Aorta (tissue), 5 donors: ENCODE measurements at regions not wholly inside any gene's neighbourhood (a gene's known extent, or its start where the extent isn't known, plus 50 kb on each side); places are given as distances from the start of the nearest gene placed in this dataset.

Experiments used
- ATAC-seq: fragments of 200-7000 bp; cut with Tn5 transposase; one replicate; pipeline ENCODE4 v1.9.1; 2022; ENCODE audit warnings: moderate library complexity; ENCODE audit not compliant: low FRiP score
- DNase-seq, 2 donors: peaks; one replicate each; pipeline ENCODE4 v3.0.0-alpha.2; 2020
- H3K27ac ChIP-seq, 2 donors: one replicate each; pipeline ENCODE4 v1.5.1; 2013; ENCODE audit warnings: low read length in 2 of 2, mild to moderate bottlenecking in 2 of 2, moderate library complexity in 2 of 2, control low read depth in 1 of 2, inconsistent platforms in 1 of 2, low read depth in 1 of 2
- H3K27me3 ChIP-seq, 2 donors: one replicate each; pipeline ENCODE4 v1.6.1; 2013; ENCODE audit warnings: control low read depth in 1 of 2, low read length in 1 of 2, mild to moderate bottlenecking in 1 of 2, moderate library complexity in 1 of 2; ENCODE audit not compliant: insufficient read depth in 2 of 2, control insufficient read depth in 1 of 2
- H3K36me3 ChIP-seq, 2 donors: one replicate each; pipeline ENCODE4 v1.6.1; 2013; ENCODE audit warnings: control low read depth in 1 of 2, low read length in 1 of 2, mild to moderate bottlenecking in 1 of 2; ENCODE audit not compliant: insufficient read depth in 2 of 2, control insufficient read depth in 1 of 2
- H3K4me1 ChIP-seq, 2 donors: one replicate each; pipeline ENCODE4 v1.6.1; 2013; ENCODE audit warnings: low read length in 2 of 2, control low read depth in 1 of 2, mild to moderate bottlenecking in 1 of 2, moderate library complexity in 1 of 2; ENCODE audit not compliant: insufficient read depth in 2 of 2, control insufficient read depth in 1 of 2
- H3K4me3 ChIP-seq, 2 donors: one replicate each; pipeline ENCODE4 v1.5.1; 2013; ENCODE audit warnings: low read length in 2 of 2, control low read depth in 1 of 2, mild to moderate bottlenecking in 1 of 2
- H3K9me3 ChIP-seq: one replicate; pipeline ENCODE4 v1.6.1; 2013; ENCODE audit warnings: mild to moderate bottlenecking, low read length; ENCODE audit not compliant: control insufficient read depth
- WGBS, 2 donors: extraction: QIAGEN DNeasy Blood & Tissue Kit; methylation state at CpG; one replicate each; pipeline ENCODE4 v1.1.7; 2013; 5-methylcytosine and 5-hydroxymethylcytosine counted together
- intact Hi-C, 2 donors: fragments of 100-400 bp; cut with DNase I; formaldehyde crosslinking; loops; one replicate each; pipeline versions ENCODE4 v1.14.2 to v1.15.0; 2022
- donor health status: healthy with polysubstance abuse.
- donor health status: Bipolar disorder and iron deficiency.
- donor health status: DM: no; HTN: no; CAD: no.
- donor health status: DM: no; HTN: no; CAD: no.
- donor health status: DM: yes; HTN: yes; CAD: no.

DNA sequence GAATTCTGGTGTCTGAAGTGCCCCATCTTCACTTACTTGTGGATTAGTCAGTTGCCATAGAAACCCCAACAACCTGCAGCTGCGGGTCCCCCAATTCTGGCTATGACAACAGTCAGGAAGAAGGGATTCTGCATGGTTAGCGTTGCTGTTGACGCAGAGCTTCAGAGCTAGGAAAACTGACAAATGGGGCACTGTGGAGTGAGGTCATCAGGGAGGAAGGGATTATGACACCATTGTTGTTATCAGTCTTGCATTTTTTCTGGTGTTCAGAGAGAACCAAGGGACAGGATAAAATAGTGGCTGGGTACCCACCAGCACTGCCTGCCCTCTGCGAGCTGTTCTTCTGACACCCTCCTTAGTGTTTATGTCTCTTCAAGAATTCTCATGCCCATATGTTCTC lies 367.7 kb upstream of the ARRDC4 start:
- no peak for ATAC-seq

DNA sequence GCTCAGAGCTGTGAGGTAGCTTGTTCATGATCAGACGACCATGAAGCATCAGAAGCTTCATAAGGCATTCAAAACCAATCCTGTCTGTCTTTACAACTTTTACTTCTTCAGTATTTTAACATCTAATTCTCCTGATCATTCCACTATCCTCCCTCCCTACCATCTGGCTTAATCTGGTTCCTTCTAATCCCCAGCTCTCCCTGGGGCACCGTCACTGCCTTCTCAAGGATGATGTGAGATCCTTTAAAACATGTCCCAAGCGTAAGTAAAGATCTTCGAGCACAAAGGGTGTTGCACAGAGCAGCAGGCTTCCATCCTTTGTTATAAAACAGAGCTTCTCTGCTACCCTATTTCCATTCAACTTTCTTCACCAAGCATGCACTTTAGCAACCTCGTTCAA lies 362.7 kb upstream of the ARRDC4 start:
- ATAC-seq: no peak

More for the DNA sequence above, 367.7 kb upstream of the ARRDC4 start:
- H3K27ac ChIP-seq: no peak overlapping the region
- DNase-seq: no peak
- no peaks in the 10 kb centered on the region for H3K27me3 ChIP-seq
- no peaks in the 10 kb centered on the region for H3K36me3 ChIP-seq
- no peaks in the 10 kb centered on the region for H3K9me3 ChIP-seq
- WGBS, 2 donors: 71 to 74% methylated on average over 4 of the region's 4 CpGs
- H3K4me1 ChIP-seq: no peaks in the 10 kb centered on the region
- intact Hi-C loops: no loop called here
- H3K4me3 ChIP-seq: no peak overlapping the region

DNA sequence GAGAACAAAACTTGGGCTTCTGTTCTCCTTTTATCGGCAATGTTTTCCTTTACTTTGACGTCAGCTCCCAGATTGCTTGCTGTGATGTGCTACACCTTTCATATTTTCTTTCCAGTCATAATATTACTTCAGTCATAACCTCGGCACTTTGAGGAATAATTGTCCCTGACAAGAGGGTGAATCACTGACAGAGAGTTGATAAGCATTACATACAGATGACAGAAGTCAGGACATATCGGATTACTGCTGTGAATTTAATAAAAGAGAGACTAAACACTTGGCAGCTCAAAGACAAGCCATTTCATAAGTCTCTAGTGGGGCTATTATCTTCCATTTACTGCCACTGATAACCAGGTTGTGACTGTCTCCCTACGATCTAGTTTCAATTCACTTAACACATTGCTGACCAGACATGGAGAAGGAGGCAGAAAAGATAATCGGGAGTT lies 362.1 kb upstream of the ARRDC4 start:
- Histone ChIP-seq H3K36me3 (no peaks in the 10 kb centered on the region), H3K4me1 (no peaks in the 10 kb centered on the region)

More for the DNA sequence above, 362.7 kb upstream of the ARRDC4 start:
- Histone ChIP-seq H3K36me3 (no peaks in the 10 kb centered on the region), H3K9me3 (peaks cover 1% of the 10 kb centered on the region), H3K4me1 (no peaks in the 10 kb centered on the region), H3K27me3 (no peaks in the 10 kb centered on the region), H3K4me3 (no peak overlapping the region), H3K27ac (no peak overlapping the region)
- WGBS, 2 donors: 77 to 80% methylated on average over 5 of the region's 5 CpGs
- DNase-seq: no peak
- intact Hi-C loops: no loop called here

DNA sequence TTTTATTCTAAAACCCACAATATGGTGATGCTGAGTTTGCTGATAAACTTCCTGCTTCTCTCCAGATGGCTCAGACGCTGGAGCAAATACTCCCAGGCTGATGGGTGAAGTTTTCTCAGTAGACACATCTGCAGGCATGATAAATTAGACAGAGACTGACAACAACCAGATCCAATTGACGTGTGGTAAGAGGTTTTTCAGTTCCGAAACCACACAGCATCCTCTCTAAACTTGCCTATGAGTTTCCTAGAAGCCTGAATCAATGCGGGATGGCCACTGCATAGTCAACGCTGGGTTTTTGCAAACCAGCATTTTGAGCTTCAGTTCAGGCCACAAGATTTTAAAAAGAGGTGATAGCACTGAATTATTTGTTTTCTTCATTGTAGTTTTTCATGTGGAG lies 360.3 kb upstream of the ARRDC4 start:
- no peak for DNase-seq
- Histone ChIP-seq H3K27ac (no peak overlapping the region), H3K27me3 (no peaks in the 10 kb centered on the region), H3K9me3 (peaks cover 1% of the 10 kb centered on the region), H3K36me3 (no peaks in the 10 kb centered on the region), H3K4me3 (no peak overlapping the region), H3K4me1 (no peaks in the 10 kb centered on the region)
- WGBS, 2 donors: 67 to 76% methylated on average over 5 of the region's 5 CpGs
- no peak for ATAC-seq
- intact Hi-C loops: no loop called here

More for the DNA sequence above, 362.1 kb upstream of the ARRDC4 start:
- WGBS, 2 donors: 69 to 73% methylated on average over 6 of the region's 6 CpGs
- Histone ChIP-seq H3K4me3 (no peak overlapping the region), H3K9me3 (peaks cover 1% of the 10 kb centered on the region), H3K27me3 (no peaks in the 10 kb centered on the region), H3K27ac (no peak overlapping the region)
- intact Hi-C loops: no loop called here
- no peak for DNase-seq
- no peak for ATAC-seq

DNA sequence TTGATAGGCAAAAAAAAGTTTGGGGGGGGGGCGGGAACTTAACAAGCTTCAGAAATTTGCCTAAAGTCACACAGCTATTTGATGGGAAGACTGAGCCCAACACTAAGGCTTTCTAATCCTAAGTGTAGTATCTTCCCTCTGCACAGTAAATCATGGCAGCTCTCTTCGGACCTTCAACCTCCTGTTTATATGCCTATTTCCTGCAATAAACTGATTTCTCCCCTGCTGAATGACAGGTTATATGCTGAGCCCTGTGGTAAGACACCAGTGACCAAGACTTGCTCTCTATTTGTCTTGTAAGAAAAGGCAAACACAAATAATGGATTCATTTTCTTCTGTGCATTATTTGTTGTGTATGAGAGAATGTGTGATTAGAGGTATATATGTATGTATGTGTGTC lies 355.8 kb upstream of the ARRDC4 start:
- no peak for DNase-seq
- Histone ChIP-seq H3K4me3 (no peak overlapping the region), H3K4me1 (no peaks in the 10 kb centered on the region), H3K36me3 (no peaks in the 10 kb centered on the region), H3K27ac (no peak overlapping the region), H3K27me3 (no peaks in the 10 kb centered on the region), H3K9me3 (peaks cover 2% of the 10 kb centered on the region)
- intact Hi-C loops: no loop called here
- no peak for ATAC-seq
- 19 to 32% methylated on average over 2 of the region's 2 CpGs for WGBS, 2 donors

DNA sequence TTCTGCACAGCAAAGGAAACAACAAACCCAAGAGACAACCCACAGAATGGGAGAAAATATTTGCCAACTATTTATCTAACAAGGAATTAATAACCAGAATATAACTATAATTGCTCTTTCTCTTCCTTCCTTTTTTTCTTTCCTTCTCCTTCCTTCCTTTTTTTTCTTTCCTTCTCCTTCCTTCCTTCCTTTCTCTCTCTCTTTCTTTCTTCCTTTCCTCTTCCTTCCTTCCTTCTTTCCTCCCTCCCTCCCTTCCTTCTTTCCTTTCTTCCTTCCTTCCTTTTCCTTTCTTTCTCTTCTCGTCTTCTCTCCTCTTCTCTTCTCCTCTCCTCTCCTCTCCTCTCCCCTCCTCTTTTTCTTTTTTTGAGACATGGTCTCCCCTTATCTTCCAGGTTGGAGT lies 345.4 kb upstream of the ARRDC4 start:
- Histone ChIP-seq H3K36me3 (no peaks in the 10 kb centered on the region), H3K9me3 (peaks cover 2% of the 10 kb centered on the region), H3K4me3 (no peak overlapping the region), H3K27me3 (no peaks in the 10 kb centered on the region), H3K4me1 (no peaks in the 10 kb centered on the region), H3K27ac (no peak overlapping the region)
- DNase-seq (no peak), ATAC-seq (no peak)
- 82 to 90% methylated on average over 1 of the region's 1 CpG for WGBS, 2 donors
- intact Hi-C loops: no loop called here

DNA sequence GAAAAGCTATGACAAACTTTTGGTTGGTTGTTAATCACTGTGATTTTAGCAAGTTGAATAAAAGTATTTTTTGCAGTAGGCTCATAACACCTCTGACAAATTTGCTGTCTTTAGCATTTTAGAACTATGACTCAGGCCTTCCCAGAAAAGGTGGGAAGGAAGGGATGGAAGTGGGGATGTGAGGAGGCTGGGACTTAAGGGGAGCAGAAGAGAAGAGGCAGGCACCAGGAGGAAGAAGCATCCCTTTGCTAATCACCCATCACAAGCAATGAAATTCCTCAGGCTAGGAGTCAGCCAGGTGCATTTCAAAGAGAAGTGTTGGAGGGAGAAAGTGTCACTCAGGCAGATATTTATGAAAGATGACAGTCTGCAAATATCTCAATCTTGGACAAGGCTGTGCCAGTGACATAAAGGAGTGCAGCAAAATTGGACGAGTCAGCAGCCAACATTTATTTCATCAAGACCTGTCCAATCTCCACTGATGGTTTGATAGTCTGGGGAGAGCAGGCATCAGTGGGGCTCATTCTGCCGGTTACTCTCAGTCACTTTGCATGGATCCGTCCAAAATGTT lies 337.3 kb upstream of the ARRDC4 start:
- no peaks in the 10 kb centered on the region for H3K36me3 ChIP-seq
- H3K4me3 ChIP-seq: no peak overlapping the region
- intact Hi-C loops: no loop called here
- 60 to 74% methylated on average over 3 of the region's 3 CpGs for WGBS, 2 donors
- no peaks in the 10 kb centered on the region for H3K9me3 ChIP-seq
- no peak overlapping the region for H3K27ac ChIP-seq
- ATAC-seq (no peak), DNase-seq (no peak)
- no peaks in the 10 kb centered on the region for H3K4me1 ChIP-seq
- no peaks in the 10 kb centered on the region for H3K27me3 ChIP-seq

DNA sequence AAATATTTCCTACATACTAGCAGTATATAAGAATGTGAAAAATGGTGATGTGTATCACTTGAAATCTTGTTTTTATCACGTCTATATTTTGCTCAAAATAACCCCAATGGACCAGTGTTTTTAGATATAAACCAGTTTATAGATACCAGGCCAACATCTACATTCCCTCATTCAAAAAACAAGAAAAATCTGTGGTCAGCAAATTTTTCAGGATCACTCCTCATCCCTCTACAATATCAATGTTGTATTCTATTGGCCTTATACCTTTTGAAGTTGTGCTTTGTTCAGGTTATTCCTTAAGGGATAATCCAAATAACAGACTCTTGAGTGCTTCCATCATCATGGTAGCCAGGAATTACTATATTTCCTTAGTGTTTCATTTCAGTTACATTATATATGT lies 332.9 kb upstream of the ARRDC4 start:
- H3K27me3 ChIP-seq: no peaks in the 10 kb centered on the region
- WGBS, 2 donors: 20 to 25% methylated on average over 1 of the region's 1 CpG
- no peaks in the 10 kb centered on the region for H3K9me3 ChIP-seq
- no peaks in the 10 kb centered on the region for H3K4me1 ChIP-seq
- intact Hi-C loops: no loop called here
- H3K4me3 ChIP-seq: no peak overlapping the region
- H3K36me3 ChIP-seq: no peaks in the 10 kb centered on the region
- ATAC-seq (no peak), DNase-seq (no peak)
- H3K27ac ChIP-seq: no peak overlapping the region

DNA sequence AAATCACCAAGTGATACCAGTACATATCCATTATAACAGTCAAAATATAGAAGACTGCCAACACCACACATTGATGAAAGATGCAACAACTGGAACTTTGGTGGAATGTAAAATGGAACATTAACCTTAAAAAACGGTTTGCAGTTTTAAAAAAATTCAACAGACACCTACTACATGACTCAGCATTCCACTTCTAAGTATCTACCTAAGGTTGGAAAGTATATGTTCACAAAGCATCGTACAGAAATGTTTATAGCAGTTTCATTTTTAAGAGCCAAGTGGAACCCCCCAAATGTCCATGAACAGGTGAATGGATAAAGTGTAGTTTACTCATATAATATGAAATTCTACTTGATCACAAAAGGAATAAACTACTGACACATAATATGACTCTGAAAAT lies 314.7 kb upstream of the ARRDC4 start:
- no peaks in the 10 kb centered on the region for H3K36me3 ChIP-seq
- ATAC-seq: no peak
- H3K4me3 ChIP-seq: no peak overlapping the region
- intact Hi-C loops: no loop called here
- H3K9me3 ChIP-seq: no peaks in the 10 kb centered on the region
- H3K27me3 ChIP-seq: no peaks in the 10 kb centered on the region
- H3K4me1 ChIP-seq: no peaks in the 10 kb centered on the region
- H3K27ac ChIP-seq: no peak overlapping the region
- WGBS, 2 donors: 59 to 68% methylated on average over 2 of the region's 2 CpGs
- no peak for DNase-seq
